ENCODE measurements at regions not wholly inside any gene's neighbourhood (a gene's known extent, or its start where the extent isn't known, plus 50 kb on each side); places are given as distances from the start of the nearest gene placed in this dataset.
"Not testable (repeated sequence)": the region's sequence is repeated elsewhere in the genome, so short reads cannot be mapped to it uniquely, and the experiment has no call there.

GRCh38 chr5:101442281-101442680, 539.2 kb upstream of the ST8SIA4 start:
- not testable (repeated sequence) for TF ChIP-seq POLR2A (IDR thresholded peaks at IDR 0.05); CTCF (IDR thresholded peaks at IDR 0.05 in 4 of 5, conservative IDR thresholded peaks at IDR 0.05 in 1 of 5)
